Stimulated activated naive CD8-positive, alpha-beta T cell treated with anti-CD3 and anti-CD28 coated beads, Interleukin-15, Interleukin-2, amounts not matched to agents 100 U/mL and 50 U/mL, for 24 hours (primary cell): ENCODE measurements at regions not wholly inside any gene's neighbourhood (a gene's known extent, or its start where the extent isn't known, plus 50 kb on each side); places are given as distances from the start of the nearest gene placed in this dataset.
"Not testable (repeated sequence)": the region's sequence is repeated elsewhere in the genome, so short reads cannot be mapped to it uniquely, and the experiment has no call there.

Experiments
- ATAC-seq: fragments of 150-1000 bp; cut with Tn5 transposase; one replicate; pipeline ENCODE4 v1.10.0; 2021
- DNase-seq: peaks from one replicate; pipeline ENCODE4 v3.0.0; 2021

DNA sequence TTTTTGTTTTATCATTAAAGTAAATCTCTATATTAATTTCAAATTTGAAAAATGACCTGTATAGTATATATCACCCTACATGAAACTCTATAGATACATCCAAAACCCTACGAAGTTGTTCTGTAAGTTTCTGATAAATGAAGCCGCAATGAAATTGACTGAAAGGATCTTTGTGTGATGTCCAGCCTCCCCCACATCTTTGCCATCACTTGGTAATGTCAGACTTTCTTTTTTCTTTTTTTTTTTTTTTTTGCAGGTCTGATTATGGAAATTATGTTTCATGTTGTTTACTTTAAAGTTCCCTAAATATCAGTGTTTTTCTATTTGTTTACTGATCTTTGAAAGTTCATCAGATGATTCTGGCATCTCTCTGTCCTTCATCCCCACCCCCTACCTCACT, 155.6 kb upstream of the CDH4 start:
- no peak for ATAC-seq

DNA sequence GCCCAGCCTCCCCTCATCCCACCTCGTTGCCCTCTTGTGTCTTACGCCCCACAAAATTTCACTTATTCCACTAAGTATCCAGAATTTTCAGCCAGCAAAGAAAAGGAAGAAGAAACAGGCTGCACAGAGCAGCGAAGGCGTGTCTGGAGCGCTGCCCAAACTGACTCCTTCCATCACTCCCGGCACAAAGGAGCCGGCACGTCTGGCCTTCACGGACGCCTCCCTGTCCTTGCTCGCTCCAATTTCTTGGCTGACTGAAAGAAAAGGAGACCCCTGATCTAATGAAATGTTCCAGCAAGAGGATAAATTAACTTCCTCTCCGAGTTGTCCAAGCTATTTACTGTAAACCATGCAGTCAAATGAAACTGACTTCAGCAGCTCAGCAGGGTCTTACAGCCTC, 152.3 kb upstream of the CDH4 start:
- ATAC-seq (no peak), DNase-seq (no peak)

More for the DNA sequence above, 155.6 kb upstream of the CDH4 start:
- no peak for DNase-seq

DNA sequence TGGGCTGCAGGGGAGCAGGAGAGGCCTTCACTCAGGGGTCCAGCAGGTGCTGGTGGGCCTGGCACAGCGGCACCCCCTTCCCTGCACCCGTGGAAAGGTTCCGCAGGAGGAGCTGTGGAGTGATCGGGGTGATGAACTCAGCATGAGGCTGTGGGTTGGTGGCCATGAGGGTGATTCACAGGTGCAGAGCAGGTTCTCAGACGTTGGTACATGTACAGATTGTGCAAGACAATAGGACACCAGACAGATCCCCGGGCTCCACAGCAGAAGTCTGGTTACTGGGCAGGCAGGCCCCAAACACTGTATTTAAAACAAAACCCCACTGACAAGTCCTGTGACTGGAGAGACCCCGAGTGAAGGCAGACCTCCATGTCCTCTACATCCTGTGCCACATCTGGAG, 151.6 kb upstream of the CDH4 start:
- DNase-seq (no peak), ATAC-seq (no peak)

DNA sequence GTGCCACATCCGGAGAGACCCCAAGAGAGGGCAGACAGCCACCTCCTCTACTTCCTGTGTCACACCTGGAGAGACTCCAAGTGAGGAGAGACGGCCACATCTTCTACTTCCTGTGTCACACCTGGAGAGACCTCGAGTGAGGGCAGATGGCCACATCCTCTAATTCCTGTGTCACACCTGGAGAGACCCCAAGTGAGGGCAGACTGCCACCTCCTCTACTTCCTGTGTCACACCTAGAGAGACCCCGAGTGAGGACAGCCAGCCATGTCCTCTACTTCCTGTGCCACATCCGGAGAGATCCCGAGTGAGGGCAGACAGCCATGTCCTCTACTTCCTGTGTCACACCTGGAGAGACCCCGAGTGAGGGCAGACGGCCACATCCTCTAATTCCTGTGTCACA, 150.7 kb upstream of the CDH4 start:
- not testable (repeated sequence) for DNase-seq, ATAC-seq

DNA sequence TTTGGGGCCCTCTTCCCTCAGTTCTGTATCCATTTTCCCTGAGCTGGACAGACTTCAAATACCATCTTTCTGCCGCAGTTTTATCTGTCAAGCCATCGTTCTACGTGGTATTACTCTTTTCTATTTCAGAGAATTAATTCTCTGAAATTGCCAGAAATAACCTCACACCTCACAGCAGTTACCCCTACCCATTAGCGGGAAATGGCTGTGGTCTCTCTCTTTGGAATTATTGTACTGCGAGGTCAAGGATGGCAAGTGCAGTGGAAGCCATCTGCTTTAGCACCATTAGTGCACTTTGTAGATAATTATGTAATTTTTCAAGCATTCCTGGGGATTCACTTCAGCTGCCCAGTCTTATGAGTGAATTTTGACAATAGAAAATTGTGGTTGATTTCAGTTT, 147.8 kb upstream of the CDH4 start:
- ATAC-seq = no peak
- no peak for DNase-seq

DNA sequence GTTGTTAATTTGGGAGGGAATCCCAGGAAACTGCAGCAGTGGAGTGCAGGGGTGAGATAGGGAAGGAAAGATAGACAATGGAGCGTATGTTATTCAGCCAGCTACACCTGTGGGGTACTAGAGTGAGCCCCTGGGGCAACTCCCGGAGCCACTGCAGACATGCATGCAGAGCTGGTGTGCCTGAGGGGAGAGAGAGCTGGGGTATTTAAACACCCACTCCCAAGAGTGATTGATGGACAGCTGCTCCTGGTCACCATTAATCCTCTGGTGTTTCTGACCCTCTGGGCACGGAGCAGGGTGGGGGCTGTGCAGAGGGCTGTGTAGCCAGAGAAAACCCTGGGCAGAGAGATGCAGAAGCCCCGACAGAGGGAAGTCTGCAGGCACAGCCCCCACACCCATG, 146.7 kb upstream of the CDH4 start:
- no peak for DNase-seq

DNA sequence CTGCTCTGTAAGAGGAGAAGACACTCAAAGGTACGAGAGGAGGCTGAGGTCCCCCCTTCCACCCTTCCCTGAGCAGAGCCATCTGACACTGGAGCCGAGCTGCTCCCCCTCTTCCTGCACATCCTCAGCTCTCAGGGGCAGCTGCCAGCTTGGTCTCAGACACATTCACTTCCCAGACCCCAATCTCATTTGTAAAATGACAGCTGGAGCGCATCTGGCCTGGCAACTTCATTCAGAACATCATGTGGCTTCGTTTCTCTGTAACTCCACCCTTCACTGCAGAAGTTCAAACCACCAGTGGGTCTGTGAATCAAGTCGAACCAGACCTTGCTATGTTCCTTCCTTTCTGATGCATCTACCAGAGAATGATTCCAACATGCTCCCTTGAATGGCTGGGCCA, 145.6 kb upstream of the CDH4 start:
- ATAC-seq = no peak

More for the DNA sequence above, 146.7 kb upstream of the CDH4 start:
- no peak for ATAC-seq

DNA sequence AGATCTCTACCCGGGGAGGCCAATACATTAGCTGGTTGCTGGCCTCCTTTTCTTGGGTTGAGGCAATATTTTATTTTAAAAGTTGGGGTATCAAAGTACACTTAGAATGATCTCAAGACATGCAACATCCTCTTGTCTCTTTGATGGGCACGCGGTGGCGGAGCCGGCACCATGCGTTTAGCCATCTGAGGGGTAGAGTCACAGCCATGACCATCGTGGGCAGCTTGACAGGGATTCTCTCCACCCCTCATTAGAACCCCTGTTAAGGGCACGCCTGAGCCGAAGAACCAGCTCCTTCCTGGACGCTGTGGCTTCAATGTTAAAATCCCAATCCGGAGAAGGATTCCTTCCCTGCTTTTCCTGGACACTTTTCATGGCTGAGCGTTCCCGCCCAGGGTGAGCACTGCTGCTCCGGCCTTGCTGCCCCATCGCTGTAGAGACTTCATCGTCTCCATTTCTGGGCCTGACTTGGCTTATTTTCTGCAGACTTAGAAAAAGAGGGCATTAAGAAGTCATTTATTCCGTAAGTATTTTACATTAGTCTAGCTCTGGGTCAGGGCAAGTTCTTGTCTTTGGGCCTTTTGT, 142.7 kb upstream of the CDH4 start:
- ATAC-seq = no peak

More for the DNA sequence above, 145.6 kb upstream of the CDH4 start:
- no peak for DNase-seq

DNA sequence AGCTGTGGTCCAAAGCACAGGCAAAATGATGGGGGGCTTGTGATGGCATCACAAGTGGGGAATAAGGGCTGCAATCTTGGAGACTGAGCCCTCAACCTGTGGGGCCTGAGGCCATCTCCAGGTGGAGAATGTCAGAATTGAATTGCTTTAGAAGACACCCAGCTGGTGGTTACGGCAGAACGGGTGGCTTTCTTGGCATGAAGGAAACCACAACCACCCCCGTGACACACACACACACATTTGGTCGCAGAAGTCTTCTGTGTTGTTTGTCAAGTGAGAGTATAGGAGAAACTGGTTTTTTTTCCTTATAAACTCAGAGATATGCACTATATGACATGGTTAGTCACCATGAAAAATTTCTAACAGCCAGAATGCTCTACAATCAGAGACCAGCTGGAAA, 139.5 kb upstream of the CDH4 start:
- DNase-seq = no peak
- ATAC-seq = no peak

More for the DNA sequence above, 142.7 kb upstream of the CDH4 start:
- no peak for DNase-seq

DNA sequence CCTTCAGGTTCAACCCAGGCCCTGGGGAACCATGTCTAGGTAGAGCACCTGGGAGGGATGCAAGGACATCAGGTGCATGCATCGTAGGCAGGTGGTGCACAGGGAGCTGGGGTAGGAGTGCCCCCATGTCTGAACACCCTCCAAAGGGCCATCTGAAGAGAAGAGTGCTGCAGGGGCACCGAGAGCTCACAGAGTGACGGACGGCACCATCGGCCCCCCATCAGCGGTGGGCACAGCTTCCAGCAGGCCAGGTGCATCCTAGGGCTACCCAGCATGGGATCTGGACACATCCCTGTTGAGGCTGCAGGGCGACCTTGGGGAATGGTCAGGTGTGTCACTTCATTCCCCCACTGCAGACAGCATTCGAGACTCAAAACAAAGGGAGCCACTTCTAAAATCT, 138.3 kb upstream of the CDH4 start:
- DNase-seq (no peak), ATAC-seq (no peak)

DNA sequence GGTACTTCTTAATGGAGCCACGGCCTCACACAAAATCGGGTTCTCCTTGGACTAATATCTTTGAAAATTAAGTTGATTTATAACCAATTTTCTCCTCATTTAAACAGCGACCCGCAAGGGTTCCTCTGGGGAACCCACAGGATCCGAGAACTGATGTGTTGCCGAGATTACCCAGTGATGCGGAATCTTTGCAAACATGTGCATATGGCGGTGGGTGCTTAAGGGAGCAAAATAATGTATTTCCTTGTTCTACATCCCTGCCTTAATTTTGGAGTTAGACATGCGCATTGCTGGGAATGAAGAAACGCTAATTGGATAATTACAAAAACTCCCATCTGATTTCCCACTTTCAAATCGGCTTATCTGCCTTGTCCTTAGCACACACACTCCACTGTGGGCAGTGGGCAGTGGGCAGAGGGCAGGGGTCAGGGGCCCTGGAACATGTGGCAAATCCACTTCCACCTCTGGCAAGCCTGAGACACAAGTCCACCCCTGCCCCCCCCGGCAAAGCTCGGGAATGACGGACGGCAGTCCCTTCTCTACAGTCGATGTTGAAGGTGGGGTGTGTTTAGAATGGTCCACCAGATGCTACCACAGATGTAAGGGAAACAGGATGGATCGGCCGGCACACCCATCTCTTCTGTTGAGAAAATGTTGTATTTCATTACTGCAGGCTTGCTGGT, 137.4 kb upstream of the CDH4 start:
- ATAC-seq (no peak), DNase-seq (no peak)

DNA sequence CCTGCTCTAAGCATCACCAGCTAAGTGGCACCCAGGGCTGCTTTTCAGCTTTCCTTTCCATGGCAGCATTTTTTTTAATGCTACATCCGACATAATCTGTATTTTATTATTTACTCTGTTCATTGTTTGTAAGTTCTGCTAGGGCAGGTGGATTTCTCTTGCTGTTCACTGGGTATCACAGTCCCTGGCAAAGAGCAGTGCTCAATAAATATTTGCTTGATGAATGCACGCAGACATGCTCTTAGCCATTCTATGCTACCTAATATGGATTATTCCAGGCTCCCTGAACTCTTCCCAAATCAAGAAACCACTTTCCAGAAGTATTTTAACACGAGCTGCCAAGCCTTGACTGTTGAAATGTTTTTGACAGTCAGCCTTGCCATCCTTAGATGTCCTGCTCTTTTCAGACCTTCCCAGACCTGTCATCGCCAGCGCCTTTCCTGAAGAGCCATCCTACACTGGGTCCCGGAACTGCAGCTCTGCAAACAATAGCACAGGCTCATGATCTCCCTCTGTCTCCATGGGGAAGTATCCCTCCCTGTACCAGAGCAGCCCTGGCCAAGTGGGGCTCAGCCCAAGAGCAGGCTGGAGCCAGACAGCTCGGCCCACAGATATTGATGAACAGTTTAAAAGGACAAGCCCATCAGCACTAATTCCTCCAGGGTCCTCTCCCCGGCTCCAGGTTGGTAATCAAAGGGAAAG, 136.5 kb upstream of the CDH4 start:
- no peak for ATAC-seq
- no peak for DNase-seq

DNA sequence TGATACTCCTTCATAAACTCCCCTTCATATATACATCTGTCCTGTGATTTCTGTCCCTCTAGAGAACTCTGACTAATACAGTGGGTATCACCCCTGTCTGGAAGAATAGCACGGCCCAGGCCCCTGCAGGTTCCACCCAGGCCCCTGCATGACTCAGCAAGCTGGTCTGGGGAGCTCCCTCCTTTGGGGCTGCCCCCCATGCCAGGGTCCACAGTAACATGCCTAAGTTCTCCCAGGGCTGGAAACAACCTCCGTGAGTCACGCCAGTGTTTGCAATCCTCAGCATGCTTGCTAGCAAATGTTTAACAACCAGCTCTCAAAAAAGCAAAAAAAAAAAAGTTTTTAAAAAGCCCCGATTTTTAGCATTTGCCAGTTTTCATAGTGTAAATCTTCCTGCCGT, 134.3 kb upstream of the CDH4 start:
- DNase-seq (no peak), ATAC-seq (no peak)

DNA sequence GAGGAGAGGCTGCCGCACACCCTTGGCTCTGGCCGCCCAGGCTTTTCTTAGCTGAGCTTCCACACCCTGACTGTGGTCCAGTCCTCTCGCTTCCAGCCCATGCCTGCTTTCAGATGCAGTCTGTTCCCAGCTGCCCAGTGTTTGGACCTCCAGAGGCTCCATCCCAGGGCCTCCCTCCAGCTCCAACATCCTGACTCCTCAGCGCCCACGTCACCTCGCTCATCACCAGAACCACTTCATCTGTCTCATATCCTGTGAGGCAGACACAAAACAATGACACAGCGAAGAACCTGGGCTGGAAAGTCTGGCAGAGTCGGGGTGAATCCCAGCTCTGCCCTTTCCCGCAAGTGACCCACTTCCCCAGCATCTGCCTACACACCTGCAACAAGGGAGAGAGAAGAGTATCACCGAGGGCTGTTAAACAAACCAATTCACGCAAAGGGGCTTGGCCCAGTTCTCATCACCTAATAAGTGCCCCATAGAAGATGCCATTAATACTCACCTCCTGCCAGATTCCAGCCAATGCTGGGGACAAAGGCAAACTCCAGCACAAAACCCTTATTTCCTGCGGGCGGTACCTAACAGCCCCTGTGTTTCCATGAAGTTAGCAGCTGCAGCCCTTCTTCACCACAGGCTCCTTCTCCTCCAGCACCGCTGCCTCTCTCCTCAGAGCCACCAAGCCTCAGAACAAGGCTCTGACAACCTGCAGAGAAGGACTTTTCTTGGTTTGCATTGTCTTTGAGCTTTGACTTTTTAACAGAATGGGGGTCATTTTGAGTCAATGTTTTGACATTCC, 133.4 kb upstream of the CDH4 start:
- ATAC-seq = no peak
- DNase-seq = no peak

DNA sequence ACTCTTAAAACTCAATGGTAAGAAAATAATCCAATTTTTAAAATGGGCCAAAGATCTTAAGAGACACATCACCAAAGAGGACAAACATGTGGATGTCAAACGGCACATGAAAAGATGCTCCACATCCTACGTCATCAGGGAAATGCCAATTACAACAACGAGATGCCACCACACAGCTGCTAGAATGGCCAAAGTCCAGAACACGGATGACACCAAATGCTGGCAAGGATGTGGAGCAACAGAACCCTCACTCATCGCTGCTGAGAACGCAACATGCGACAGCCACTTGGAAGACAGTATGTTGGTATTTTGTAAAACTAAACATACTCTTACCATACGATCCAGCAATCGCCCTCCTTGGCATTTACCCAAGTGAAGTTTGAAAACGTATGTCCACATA, 132.8 kb upstream of the CDH4 start:
- ATAC-seq (no peak), DNase-seq (no peak)

DNA sequence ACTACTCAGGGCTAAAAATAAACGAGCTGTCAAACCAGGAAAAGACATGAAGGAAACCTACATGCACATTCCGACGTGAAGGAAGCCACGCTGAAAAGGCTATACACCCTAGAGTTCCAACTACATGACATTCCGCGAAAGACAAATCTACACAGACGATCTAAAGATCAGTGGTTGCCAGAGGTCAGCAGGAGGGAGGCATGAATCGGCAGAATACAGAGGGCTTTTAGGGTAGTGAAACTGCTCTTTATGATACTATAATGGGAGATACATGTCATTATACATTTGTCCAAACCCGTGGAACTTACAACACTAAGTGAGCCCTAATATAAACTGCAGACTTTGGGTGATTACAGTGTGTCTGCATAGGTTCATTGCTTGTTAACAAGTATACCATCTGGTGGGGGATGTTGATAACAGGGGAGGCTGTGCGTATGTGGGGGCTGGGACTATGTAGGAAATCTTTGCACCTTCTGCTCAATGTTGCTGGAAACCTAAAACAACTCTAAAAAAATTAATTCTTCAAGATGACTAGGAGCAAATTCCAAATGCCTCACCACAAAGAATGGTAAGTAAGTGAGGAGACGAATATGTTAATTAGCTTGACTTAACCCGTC, 132.2 kb upstream of the CDH4 start:
- no peak for DNase-seq
- no peak for ATAC-seq

DNA sequence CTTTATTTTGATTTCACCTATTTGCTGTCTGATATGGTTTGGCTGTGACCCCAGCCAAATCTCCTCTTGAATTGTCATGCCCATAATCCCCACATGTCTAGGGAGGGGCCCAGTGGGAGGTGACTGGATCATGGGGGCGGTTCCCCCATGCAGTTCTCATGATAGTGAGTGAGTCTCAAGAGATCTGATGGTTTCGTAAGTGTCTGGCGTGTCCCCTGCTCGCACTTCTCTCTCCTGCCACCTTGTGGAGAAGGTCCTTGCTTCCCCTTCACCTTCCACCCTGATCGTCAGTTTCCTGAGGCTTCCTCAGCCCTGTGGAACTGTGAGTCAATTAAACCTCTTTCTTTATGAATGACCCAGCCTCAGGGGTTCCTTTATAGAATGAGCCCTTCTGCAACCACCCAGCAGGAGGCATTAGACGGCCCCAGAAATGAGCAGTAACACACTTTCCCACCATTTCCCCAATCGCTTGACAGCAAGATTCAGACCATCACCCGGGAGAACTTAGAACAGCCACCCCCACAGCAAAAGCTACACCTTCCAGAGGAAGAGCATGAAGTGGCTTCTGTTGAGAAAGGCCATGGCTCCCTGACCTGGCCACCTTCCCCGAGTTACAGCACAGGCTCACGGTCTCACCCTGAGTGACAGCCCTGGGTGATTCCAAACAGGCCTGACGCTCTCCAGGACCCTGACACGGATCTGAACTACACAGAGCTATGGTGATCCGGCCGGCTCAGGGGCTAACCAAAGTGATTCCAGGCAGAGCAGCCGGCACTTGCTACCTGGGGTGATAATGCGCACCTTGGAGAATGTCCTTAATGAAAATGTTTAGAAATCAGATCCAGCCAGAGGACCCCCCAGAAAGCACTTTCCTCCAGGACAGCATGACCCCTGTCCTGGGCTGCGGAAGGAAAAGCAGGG, 131.2 kb upstream of the CDH4 start:
- DNase-seq (peak; percentile 31), ATAC-seq (peak; percentile 15)

DNA sequence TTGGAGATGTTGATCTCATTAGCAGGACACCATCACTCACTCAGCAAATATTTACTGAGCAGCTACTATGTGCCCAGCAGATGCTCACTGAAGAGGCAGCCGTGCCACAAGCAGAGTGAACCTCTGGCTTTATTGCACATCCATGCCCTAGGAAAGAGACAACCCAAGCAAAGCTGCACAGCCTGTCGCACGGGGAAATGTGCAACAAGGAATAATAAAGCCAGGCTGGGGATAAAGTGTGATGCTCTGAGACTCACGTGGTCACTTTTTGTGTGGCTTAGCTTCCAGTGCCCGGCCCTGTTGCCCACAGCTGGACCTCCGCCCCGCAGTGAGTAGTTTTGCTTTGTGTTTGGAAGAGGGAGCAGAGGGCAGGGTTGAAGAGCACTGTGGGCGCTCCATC, 130.4 kb upstream of the CDH4 start:
- ATAC-seq = no peak
- DNase-seq = no peak

DNA sequence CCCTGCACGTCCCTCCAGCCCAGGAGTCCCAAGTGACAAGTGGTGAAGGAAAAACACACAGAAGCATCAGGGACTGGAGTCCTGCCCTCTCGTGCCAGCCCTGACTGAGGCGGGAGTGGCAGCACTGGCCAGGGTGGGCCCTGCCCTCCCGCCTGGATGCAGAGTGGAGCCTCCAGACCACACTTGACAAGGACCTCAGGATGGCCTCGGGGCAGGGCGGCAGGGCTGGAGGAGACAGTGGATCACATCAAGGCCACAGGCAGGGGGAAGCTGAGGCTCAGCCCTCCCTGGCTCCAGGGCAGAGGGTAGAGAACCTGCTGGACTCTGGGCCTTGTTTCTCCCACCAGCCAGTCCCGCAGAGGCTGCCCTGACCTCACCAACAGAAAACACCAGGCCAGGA, 128.8 kb upstream of the CDH4 start:
- ATAC-seq (no peak), DNase-seq (no peak)

DNA sequence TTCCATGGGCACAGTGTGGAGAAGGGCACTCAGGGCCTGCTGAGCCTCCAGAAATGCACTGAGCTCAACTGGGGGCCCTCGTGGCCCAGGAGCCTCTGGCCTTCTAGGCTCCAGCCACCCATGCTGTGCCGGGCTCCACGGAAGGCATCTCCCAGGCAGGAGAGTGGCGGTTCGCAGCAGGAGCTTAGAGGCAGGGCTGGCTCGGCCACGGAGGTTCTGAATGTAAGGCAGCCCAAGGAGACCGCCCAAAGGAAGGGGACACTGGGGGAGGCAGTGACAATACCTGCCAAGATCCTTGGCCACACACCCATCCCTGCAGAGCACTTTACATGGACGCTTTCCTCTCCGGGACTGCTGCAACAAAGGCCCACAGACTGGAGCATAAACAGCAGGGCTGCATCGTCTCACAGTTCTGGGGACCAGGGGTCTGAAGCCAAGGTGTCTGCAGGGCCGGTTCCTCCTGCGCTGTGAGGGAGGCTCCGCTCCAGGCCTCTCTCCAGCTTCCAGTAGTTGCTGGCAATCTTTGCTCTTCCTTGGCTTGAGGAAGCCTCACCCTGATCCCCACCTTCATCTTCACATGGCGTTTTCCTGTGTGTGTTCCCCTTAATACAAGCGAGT, 128.2 kb upstream of the CDH4 start:
- ATAC-seq (no peak), DNase-seq (no peak)

DNA sequence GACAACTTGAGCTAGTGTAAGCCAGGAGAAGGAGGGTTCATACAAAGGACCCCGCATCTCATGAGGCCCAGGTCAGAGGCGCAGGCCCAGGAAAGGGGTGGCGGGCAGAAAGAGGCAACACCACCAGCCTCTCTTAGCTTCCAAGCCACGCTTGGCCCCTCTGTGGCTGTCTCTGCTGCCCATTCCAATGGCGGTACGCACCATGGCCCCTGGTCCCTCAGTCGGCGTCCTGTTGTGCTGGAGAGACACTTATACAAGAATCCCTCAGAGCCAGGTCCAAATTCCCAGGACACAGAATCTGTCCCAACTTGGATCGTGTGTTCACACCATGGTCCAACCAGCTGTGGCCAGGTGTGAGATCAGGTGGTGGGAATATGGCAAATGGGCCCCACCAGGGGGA, 127.0 kb upstream of the CDH4 start:
- ATAC-seq (no peak), DNase-seq (no peak)
